SKM-1 treated with dmso at 0.1 percent for 144 hours (cell line): ENCODE measurements at regions not wholly inside any gene's neighbourhood (a gene's known extent, or its start where the extent isn't known, plus 50 kb on each side); places are given as distances from the start of the nearest gene placed in this dataset.

Experiments
- DNase-seq: peaks from one replicate; lab custom pipeline; 2025; ENCODE audit not compliant: unreplicated experiment; lab: John Stamatoyannopoulos, UW

DNA sequence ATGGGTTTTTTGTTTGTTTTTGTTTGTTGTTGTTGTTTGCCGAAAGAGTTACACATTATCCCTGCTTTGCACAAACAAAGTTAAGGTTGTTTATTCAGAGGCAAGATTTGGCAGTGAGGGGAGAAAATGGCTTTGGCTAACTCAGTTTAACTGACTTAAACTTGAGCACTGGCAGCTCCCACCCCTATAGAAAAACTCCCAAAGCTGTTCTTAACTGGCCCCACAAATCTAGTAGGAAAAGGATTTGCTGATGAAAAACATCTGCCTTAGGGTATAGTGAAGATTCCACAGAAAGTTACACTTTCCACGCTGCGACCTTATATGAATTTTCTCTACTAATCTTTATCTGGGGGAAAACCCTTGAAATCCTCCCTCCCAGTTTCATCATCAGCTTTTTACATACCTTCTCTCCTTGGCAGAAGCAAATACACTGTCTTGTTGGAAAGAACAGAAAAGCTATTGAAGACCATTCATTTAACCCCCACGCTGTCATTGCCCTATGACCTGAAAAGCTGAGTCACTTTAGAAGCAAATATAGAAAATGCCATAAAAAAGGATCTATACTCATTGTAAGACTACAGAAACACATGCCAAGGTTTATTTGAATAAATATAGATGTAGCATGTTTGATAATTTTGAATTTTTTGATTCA is 551.7 kb downstream of the NR2F2 start:
- no peak for DNase-seq

GRCh38 chr15:96887730-96888129 is 557.2 kb downstream of the NR2F2 start:
- peak; percentile 10 for DNase-seq

DNA sequence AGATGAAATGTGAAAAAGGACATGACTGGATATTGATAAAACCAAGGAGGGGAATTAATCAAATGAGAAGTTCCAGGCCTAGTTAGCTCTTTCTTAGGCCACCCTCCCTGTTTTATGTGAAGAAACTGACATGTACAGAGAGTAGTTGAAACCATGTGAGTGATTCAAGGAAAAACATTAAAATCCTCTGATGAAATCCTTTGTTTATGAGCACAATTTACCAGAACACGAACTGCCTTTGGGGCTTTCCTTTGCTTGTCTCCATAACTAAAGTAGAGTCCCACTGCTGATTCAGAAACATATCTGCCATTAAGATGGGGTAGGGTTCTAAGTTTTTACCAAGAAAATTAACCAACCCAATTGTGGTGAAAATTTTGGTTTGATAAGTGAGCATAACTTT is 558.3 kb downstream of the NR2F2 start:
- DNase-seq = no peak

- DNase-seq = no peak
Measured at GRCh38 chr15:96889734-96890480, 559.4 kb downstream of the NR2F2 start.

GRCh38 chr15:96891046-96891445 is 560.5 kb downstream of the NR2F2 start:
- no peak for DNase-seq

DNA sequence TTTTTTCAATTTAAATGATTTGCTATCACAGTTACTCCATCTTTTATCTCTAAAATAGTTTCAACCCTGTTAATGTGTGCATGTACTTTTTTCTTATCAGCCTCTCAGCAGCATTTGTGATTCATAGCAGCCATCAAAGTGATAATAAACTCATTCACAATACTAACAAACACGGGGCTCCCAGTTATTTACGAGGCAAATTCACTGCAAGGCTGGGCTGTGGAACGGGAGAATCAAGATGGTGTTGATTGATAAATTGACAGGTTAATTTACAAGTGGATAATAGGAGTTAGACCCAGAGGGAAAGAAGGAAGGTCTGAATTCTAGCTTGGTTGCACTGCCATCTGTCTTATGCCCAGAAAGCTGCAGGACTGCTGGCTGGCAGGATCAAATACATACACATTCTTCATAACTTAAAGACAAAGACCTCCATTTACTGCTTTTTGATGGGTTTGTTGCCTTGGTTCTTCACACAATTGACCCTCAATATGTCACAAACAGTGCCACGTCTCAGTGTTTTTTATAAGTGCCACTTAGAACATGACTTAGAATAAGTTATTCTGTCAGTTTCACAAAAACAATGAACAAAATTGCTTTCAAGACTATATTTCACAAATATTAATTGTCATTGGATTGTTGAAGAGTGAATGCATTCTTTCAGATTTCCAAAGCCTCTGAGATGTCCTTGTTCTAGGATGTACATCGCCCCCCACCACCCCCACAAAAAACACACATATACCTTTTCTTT is 562.8 kb downstream of the NR2F2 start:
- DNase-seq = peak; percentile 19

DNA sequence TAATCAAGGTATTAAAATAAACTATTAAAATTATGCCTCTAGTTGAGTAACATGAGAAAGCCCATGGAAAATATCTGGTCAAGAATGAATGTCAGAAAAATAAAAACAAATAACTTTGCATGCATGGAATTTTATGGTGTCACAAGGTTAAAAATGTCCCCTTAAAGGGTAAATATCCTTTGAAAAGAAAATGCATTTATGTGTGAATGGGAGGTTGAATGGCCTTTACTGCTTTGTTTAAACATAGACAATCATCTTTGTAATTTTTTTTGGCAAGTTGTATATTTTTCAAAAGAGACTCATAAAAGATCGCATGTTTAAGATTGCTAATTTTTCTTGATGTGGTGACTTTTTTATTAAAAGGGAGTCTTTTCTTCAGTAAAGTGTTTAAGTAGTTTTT is 564.2 kb downstream of the NR2F2 start:
- DNase-seq = no peak

- DNase-seq = peak; percentile 53
Measured at GRCh38 chr15:96896766-96897165, 566.3 kb downstream of the NR2F2 start.

GRCh38 chr15:96914081-96914480 is 583.6 kb downstream of the NR2F2 start:
- no peak for DNase-seq

DNA sequence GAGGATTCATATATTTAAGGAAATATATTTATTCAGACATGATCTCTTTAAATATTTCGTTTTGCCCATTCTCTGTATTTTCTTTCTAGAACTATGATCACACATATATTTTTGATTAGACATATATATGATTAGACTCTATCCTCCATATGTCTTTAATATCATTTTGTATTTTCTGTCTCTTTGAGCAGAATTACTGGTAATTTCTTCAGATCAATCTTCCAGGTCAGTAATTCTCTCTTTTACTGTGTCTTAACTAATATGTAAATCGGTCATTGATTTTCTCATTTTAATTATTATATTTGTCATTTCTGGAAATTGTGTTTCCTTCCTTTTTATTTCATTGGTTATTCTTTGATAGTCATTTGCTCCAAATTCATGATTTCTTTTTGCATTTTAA is 586.2 kb downstream of the NR2F2 start:
- DNase-seq = no peak

DNA sequence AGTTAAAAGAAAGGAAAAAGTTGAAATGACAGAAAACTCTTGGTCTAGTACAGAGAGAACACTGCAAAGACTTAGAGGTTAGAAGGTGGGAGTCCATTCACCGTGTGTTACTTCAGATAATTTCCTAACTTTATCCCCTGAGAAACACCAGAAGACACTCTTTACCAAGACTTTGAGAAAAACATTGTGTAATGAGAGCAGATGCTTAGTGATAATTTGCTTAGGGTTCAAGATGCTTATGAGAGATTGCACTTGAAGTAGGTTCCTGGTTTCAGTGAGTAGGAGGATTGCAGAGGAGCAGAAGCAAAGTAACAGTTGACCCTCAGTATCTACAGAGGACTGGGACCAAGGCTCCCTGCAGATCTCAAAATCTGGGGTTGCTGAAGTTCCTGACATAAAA is 594.1 kb downstream of the NR2F2 start:
- no peak for DNase-seq

DNA sequence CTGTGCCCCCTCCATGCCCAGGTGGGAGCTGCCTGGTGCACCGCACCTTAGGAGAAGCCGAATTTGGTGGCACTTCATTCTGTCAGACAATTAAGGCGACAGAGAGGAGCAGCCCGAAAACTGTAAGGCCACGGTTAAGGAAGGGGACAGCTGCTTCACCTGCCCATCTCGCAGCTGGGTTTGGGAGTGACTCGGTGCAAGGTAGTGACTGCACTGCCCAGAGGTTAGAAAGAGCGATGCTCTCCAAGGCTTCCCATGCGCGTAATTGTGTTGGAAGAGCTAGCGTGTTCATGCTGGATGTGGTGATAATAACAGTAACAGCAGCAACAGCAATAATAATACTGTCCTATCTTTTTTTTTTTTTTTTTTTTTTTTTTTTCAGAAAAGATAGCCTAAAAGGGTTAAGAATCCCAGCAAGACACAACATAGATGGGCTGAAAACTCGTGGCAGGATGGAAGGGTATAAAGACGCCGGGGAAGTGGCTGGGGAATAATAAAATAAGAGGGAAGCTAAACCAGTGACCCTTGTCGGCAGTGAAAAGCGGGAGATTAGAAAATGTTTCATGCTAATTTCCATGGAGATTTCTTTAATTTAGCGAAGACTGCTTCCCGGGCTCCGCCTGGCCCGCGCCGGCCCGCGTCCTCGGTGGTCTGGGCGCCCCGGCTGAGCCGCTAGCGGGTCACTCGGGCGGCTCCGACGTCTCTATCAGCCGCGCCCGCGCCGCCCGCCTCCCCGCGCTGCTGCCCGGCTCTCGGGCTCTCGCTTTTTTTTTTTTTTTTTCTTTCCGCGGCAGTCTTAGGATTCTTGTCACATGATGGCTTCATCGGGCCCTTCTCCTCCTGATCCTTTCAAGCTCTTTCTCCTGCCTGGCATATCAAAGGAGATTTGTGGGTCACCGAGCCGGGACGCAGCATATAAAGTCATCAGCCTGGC is 617.1 kb downstream of the NR2F2 start:
- DNase-seq = no peak

- DNase-seq = no peak
Measured at GRCh38 chr15:96948981-96949380, 618.5 kb downstream of the NR2F2 start.

DNA sequence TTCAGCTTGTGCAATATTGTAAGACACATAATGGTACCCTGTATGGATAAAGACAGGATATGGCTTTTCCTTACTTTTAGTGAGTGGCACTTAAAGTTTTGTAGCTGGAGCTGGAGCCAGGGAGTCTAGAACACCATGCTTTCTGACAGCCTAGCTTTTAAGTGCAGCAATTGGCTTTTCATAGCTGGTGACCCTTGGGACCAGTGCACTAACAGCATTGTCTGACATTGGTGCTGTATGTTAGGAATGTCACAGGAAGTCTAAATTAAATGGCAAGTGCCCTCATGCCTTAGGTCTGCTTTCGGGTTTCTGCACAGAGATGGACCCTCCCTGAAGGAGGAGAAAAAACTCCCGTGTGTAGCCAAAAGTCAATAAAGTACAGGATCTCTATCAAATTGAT is 628.2 kb downstream of the NR2F2 start:
- no peak for DNase-seq

DNA sequence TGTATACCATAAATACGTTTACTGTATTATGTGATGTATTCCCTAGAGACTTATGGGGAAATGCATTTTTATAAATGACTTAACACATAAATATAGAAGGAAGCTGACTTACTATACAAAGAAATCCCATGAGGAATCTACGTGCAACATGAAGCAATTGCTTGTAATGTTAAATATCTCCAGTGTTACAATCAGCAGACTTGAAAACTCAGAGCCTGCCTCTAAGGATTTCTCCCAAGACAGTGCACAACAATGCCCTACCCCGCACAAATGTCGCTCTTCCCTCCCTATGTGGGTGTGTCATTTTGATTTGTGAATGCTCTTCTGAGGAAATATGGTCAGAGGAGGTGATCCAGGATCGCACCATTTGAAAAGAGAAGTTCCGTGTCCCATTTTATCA is 629.0 kb downstream of the NR2F2 start:
- DNase-seq = no peak

- no peak for DNase-seq
Measured at GRCh38 chr15:96960711-96961480, 630.4 kb downstream of the NR2F2 start.

GRCh38 chr15:96966554-96966953 is 636.1 kb downstream of the NR2F2 start:
- DNase-seq = no peak

DNA sequence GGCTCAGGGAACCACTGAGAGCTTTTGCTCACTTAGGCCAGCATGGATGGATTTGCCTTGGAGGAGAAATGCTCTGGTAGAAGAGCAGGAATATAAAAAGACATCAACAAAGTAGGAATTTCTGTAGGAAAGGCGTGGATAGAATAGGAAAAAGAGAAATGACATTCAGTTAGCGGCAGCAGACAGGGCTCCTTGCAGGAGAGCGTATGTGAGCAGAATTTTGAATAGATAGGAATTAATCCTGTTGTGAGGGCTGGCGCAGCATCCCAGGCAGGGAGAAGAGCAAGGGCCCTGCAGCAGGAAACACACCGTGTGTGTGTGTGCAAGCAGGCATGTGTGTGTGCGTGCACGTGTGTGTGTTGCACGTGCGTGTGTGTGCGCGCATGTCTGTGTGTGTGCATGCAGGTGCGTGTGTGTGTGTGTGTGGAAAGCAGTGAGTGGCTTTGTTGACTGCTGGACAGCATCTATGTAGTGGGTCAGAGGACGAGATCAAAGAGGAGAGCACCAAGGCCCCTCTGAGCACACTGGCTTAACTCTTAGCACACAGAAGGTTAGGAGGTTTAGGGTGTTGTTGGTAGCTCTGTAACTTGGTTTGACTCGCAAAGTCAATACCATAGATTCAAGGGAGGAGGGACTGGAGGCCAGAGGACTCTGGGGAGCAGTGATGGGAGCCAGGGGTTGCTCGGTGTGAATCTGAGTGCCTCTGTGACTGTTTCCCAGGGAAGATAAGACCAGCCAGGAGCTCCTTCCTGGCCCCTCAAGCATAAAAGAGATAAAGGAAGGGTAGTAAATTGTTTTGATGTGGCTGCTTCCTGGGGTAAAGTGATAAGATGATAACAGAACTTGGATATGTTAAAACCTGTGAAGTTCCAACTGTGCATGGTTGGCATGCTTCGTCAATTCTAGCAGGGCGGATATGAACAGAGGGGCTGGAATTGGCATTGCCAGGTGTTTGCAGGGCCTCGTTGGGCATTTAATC is 639.5 kb downstream of the NR2F2 start:
- DNase-seq = no peak

- DNase-seq = no peak
Measured at GRCh38 chr15:96972201-96972600, 641.7 kb downstream of the NR2F2 start.
